ENCODE measurements at regions not wholly inside any gene's neighbourhood (a gene's known extent, or its start where the extent isn't known, plus 50 kb on each side); places are given as distances from the start of the nearest gene placed in this dataset.

DNA sequence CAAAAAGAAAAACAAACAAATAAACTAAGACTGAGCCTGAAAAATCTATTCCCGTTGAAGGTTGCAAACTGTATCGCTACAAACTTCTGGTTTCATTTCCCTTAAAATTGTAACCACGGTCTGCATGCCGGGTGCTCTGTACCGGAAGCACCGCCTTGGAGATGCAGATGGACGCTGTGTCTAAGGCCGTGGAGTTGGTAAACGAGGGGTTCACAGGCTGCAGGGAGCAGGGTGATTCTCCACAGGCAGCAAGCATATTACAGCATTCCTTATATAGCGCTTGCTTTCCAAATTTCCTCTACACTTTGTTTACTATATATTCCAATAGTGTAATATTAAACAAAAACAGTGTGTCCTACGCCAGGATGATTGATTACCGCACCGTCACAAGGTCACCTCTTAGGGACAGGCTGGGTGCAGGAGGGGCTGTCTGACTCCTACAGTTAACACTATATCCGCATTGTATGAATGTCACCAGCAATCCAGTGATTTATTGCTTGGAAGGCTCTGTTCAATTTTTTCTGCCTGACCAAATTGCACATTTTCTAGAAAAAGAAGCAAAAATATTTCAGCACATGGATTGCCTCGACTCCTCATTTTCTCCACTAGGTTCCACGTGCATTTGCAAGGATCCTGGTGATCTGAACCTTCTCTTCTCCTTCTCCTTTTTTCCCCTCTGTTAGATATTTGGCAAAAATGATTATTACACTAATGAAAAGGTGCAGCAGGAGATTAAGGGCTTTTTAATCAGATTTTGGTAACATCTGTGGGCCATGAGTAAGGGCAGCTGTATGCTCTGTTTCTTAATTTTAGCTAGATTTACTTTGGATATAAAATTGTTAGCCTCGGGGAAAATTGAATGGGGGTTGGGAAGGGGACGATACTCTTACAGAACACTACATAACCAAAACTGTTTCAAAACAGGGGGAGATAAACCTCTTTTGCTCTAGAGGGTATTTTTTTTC, 325.8 kb upstream of the MGMT start:
- DNase-seq (ENCODE audit: low read depth in 2 of 2), result no peak

DNA sequence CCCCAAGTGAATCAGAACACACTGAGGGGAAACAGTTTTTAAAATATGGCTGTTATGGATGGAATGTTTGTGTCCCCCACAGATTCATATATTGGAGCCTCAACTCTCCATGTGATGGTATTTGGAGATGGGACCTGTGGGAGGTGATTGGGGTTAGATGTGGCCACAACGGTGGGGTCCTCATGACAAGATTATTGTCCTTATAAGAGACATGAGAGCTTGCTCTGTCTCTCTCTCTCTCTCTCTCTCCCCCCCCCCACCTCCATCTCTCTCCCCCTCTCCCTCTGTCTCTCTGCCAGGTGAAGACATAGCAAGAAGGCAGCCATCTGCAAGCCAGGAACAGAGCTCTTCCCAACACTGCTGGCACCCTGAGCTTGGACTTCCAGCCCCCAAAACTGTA, 315.8 kb upstream of the MGMT start:
- DNase-seq (ENCODE audit: low read depth in 2 of 2), result no peak

DNA sequence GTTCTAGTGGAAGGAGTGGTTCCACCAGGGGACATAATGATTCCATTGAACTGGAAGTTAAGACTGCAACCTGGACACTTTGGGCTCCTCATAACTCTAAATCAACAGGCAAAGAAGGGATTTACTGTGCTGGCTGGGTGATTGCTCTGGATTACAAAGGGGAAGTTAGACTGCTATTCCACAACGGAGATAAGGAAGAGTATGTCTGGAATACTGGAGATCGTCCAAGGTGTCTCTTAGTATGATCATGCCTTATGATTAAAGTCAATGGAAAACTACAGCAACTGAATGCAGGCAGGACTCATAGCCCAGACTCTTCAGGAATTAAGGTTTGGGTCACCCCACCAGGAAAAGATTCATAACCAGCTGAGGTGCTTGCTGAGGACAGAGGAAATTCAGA, 310.6 kb upstream of the MGMT start:
- no peak for DNase-seq (ENCODE audit: low read depth in 2 of 2)

DNA sequence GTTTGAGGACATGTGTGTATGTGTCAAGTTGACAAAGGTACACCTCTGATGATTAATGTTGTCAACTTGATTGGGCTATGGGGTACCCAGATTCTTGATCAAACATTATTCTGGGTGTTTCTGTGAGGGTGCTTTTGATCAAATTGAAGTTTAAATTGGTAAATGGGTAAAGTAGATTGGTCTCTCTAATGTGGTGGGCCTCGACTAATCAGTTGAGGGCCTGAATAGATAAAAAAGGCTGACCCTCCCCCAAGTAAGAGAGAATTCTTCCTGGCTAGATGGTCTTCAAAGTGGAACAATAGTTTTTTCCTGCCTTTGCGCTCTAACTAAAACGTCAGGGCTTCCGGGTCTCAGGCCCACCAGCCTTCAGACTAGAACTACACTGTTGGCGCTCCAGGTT, 309.9 kb upstream of the MGMT start:
- DNase-seq (ENCODE audit: low read depth in 2 of 2), result no peak

DNA sequence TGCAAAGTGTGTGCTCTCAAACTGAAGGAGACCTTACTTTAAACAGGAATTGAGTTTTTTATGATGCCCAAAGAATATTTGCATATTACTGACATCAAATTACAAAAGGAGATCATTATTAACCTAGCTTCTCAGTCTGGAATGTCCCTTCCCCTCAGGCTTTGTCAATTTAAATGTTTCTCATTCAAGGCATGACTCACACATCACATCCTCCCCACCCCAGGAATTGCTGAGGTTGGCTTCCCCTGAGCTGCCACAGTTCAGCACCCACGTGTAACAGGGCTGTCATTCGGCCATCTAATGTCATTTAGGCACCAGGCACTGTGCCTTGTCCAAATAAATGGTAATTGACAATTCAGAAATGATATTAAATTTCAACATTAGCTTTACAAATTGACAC, 305.9 kb upstream of the MGMT start:
- peak in 1 of 2 donors; percentile 1 for DNase-seq (ENCODE audit: low read depth in 2 of 2)

DNA sequence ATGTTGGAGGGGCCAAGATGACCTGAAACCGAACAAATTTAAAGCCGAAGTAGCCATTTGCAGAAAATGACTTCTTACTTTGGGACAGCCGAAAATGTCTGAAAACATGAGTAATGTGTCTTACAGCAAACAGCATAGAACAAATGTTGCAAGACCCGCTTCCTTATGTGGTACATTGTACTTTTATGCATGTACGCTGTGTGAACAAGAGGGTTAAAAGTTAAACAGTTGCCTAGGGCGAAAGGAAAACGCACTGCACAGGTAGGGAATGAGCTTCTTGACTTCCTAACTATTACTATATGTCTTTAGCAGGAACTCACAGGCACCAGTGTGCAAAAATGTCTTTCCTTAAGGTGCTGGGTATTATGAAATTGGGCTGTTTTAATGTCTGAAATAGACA, 303.5 kb upstream of the MGMT start:
- no peak for DNase-seq (ENCODE audit: low read depth in 2 of 2)

DNA sequence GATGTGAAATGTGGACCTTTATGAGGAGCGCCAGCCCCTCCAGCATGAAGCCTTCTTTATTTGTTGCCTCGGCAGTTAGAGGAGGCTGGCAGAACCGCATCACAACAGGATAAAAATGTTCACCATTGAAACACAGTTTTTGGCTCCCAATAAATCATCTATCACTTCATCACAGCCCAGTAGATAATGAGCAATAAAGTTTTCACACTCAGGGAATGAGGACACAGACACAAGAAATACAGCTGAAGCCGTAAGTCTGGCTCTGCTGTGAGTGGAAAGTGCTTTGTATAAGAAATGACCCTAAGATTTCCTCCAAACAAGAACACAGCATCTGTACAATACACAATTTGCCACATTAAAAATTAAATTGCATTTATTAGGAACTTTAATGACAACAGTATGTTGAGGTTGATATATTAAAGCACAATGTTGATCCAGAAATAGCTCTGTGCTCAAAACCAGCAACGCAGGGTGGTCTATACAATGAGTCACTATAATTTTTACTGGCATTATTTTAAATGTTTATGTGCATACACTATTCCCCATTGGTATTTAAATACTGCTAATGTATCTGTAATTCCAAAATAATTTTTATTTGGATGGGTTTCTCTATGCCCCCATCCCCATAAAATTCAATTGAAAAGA, 301.8 kb upstream of the MGMT start:
- no peak for DNase-seq (ENCODE audit: low read depth in 2 of 2)

DNA sequence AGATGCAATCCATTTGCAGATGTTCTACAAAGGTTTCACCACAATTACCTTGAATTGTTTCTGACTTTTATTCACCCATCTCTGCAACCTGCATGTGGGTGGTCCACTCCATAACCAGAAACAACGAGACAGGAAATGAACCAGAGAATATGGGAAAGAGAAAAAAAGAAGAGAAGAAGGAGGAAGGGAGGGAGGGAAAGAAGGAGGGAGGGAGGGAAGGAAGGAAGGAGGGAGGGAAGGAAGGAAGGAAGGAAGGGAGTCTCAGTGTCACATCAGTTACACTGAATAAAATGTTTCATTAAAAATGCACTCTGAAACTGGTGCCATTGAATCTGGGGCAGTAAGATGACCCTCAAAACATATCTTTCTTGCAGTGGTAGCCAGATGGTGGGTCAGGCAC, 301.3 kb upstream of the MGMT start:
- no peak for DNase-seq (ENCODE audit: low read depth in 2 of 2)

DNA sequence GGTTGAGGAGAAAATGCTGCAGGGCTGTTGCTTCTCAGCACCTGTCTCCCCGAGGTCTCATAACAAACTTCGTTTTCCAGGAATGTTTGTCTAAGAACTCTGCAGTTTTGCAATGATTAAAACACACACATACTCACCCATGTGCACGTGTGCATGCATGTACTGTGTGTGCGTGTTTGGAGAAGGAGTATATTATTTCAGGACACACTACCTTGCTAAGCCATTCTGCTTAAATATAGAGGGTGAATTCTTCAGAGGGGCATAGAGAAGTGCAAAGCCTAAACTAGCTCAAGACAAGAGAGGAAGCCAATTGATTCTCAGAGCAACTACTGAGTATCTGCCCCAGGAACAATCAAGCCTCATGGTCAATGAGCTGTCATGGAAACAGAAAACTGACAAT, 298.4 kb upstream of the MGMT start:
- DNase-seq (ENCODE audit: low read depth in 2 of 2), result no peak

DNA sequence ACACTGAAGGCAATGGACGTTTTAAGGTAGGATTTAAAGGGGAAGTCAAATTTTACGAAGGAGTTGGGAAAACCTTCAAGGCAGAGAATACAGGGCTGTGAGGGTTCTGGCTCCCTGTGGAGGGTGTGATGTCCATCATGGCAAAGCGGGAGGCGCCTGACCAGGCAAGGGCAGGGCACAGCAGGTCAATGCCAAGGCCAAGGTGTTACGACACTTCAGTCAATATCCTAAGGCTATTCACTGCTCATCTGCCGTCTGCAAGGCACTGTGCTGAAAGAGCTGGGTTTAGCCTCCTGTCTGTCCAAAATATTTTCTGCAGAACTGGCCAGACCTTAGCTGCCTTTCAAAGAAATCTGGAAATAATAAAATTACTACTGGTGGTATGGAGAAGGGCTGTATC, 297.9 kb upstream of the MGMT start:
- no peak for DNase-seq (ENCODE audit: low read depth in 2 of 2)

DNA sequence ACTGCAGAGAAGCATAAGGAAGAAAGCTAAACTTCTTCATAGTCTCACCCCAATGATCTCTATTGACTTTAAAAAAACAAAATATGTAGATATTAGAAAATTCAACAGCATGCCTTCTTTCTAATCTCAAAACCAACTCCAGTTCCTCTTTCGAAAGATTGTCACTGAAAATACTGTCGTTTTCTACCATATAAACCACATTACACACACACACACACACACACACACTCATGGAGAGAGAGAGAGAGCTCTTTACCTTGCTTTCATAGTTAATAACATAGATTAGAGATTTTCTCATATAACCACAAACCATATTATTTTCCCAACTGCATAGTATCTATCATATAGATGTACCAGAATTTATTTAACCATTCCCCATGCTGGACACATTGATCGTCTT, 296.2 kb upstream of the MGMT start:
- DNase-seq (ENCODE audit: low read depth in 2 of 2), result no peak

DNA sequence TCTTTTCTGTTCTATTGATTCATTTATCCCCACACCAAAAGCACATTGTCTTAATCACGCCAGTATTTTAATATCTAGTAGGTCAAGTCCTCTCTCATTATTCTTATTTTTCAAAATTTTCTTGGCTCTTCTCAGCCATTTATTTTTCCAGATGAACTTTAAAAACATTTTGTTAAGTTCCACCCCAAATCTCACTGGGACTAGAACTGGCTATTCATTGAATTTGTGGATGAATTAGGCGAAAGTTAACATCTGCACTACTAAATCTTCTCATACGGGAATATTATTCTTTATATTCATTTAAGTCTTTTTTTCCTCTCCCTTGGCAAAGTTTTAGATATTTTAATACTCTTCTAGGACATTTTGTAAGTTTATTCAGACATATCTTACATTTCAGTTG, 295.2 kb upstream of the MGMT start:
- DNase-seq (ENCODE audit: low read depth in 2 of 2), result no peak

DNA sequence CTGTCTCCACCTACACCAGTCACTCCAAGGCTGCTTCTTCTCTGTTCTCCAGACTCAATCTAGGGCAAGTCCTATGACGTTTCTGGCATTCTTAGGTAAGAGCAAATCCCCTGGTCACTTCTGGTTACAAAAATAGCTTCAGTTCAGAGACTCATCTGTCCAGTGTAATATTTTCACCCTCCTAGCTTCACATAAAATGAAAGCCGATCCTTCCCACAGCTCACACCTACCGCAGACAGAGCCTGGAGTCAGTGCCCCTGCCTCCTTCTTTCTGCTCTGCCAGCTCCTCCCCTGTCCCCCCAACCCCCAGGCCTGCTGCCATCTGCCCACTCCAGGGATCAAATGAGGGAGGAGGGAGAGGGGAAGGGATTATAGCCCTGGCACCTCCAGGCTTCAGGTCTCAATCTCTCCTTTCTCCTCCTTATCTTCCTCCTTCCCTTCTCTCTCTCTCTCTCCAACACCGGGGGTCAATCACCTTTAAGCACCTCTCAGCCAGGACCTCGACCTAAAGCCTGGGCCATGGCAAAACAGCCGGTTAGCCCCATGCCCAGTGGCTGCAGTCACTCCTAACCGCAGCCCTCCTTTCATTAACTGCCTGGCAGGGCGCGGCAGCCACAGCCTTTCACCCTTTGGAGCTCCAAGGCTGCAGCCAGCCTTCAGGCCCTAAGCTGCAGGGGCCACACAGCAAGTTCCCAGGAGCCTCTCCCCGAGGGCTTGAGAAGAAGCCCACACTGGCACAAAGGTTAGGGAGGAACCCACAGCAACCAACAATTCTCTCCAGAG, 292.6 kb upstream of the MGMT start:
- no peak for DNase-seq (ENCODE audit: low read depth in 2 of 2)

DNA sequence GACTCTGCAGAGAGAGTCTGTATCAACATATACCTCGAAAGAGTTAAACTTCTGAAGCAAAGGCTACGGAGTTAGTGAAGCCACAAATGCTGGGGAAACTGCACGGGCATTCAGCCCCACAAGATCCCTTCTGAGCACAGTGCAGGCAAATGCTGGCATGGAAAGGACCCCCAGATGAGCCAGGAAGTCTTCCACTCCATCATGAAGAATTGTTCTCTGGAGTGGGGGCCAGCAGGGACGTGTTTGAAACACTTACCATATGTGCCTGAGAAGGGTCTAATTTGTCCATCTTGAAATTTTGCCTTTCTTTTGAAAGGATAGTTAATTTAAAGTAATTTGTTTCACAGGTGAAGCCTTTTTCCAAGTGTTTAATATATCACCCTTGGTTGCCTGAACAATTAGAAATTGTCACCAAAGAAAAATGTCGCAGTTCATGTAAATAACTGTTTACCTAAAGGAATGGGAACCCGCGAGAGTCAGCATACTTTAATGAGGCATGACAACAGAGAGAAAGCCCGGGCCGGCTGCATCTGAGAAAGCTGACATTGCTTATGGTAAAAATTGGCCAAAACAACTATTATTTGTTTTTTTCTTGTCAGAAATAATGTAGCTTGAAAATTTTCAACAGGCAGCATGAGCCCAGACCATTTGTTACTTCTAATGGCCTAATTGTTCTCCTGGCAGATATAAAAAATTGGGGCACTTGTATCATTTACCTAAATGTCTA, 287.6 kb upstream of the MGMT start:
- DNase-seq (ENCODE audit: low read depth in 2 of 2), result no peak

DNA sequence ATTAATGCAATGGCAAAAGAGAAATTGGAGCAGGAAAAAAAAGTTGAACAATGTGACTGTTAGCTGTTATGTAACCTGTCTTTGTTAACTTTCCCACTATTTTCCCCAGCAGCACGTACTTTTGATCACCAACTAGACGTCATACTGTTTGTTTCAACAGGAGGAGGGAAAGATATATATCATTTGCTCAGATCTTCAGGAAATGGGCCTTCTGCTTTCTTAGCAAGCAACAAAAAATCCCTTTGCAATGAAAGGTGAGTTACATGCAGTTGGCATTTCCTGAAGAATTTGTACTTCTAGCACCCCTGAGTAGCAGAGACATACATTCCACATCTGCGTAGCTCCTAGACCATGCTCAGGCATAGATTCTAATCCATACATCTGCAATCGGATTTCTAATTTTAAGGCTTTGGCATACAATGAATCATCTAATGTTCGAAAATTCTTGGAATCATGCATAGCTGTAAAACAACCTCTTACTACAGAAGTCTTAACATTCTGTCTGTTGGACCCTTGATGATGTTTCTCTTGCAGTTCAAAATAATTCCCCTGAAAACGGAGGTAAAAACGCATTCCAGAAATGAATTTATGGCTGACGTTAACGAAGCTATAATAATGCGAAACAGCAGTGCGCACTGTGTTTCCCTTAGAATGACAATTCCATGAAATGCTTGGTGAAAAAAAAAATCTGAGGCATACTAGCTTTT, 286.9 kb upstream of the MGMT start:
- no peak for DNase-seq (ENCODE audit: low read depth in 2 of 2)

DNA sequence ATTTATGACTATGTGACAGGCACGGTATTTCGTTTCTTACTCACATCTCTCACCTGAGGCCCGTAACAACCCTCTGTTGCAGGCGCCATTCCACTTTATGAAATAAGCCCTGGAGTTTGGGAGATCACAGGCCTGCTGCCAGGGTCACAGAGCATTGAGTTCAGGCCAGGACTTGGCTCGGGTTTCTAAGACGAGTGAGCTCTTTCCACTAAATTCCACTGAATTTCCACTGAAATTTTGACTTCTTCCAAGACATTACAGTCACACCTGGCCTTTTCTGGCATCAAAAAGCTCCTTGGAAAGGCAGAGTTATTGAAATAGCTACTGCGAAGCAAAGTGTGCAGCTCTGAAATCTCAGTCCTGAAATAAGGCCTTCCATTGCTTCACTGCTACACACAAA, 282.8 kb upstream of the MGMT start:
- no peak for DNase-seq (ENCODE audit: low read depth in 2 of 2)

DNA sequence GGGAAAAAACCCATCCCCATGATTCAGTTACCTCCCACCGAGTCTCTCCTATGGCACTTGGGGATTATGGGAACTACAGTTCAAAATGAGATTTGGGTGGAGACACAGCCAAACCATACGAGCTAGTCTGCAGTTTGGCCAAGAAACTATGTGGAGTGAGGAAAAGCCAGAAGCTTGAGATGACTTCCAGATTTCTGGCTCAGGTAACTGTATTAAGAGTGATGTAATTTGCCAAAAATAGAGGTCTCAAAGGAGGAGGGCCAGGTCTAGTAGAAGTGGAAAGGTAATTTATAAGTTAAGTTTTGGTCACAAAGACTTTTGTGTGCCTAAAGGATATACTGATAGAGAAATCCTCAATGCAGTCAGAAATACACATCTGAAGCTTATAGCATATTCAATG, 279.7 kb upstream of the MGMT start:
- DNase-seq (ENCODE audit: low read depth in 2 of 2), result no peak

DNA sequence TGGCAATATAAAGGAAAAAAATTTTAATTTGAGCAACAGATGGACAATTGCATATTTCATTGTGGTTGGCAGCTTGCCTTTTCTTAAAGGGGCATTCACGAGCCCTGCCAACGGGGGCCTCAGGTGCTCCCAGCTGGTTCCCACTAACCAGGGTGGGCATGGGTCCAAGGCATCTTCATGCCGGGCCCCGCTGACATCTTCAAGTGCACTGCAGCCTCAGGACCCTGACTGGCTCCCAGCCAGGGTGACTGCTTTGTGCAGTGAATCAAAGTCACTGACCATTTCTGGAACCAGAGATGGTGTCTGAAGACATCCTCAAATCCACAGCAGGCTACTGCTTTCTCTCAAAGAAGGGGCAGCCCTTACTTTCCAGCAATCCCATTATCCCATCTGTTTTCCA, 275.2 kb upstream of the MGMT start:
- no peak for DNase-seq (ENCODE audit: low read depth in 2 of 2)

DNA sequence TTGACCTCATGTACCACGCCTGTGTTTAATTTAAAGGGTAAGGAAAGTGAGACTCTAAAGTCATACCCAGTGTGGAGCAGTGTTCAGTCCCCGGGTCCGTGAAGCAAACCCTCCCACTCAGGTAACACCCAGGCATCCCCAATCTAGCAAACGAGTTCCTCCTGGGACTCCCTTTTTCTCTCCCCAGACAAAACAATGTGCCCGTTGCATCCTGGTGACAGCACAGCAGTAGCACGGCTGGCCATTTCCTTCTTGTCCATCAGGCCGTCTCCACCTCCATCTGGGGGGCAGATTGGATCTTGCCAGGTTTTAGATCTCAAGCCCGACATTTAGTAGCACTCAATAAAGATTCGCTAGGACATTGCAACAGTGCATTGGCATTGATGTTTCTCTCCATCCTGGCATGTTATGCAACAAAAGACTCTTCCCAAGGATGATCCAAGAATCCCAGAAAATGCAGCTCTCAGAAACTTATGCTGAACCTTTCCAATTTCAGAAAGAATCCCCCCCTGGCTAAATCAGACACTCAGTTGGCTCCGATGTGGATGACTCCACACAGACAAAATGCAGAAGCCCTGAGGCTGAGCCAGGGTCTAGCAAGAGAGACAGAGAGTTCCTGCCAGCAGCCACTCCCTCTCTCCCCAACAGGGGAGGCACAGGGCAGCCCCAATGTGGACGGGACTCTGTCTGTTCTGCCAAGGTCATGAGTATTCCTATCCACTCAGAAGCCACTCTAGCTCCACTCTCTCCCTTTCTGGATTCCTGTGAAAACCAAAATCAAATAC, 274.5 kb upstream of the MGMT start:
- no peak for DNase-seq (ENCODE audit: low read depth in 2 of 2)

DNA sequence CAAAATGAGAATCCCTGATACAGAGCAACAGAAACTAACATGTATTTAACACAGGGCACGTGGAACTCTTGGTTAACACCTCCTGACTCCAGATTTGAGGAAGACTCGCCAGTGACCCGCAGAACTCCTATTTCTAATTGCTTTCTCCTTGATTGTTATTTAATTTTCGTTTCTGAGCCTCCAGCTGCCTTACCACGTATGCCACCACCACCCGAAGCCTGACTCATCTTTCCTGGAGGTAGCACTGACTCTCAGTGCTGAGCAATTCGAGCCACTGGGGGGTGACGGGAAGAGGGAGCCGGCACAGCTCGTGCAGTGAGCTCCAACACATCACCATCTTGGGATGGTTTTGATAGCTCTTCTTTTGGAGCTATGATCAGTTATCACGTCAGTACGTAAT, 273.9 kb upstream of the MGMT start:
- no peak for DNase-seq (ENCODE audit: low read depth in 2 of 2)

All from stimulated activated CD4-positive, alpha-beta T cell treated with anti-CD3 and anti-CD28 coated beads, Interleukin-1b, Interleukin-23, amount 100 ng/mL, for 4 hours (primary cell).